Lower leg skin (tissue), 4 donors: ENCODE measurements at regions not wholly inside any gene's neighbourhood (a gene's known extent, or its start where the extent isn't known, plus 50 kb on each side); places are given as distances from the start of the nearest gene placed in this dataset.
"Not testable (repeated sequence)": the region's sequence is repeated elsewhere in the genome, so short reads cannot be mapped to it uniquely, and the experiment has no call there.

ENCODE experiments used
- DNase-seq, 2 donors: peaks; one replicate each; pipeline ENCODE4 v3.0.0-alpha.2; 2019; ENCODE audit warnings: low spot score in 2 of 2
- H3K4me3 ChIP-seq: fragments of 200-600 bp; sonication (generic); 2 replicates; pipeline ENCODE4 v1.5.1; 2017; ENCODE audit warnings: mild to moderate bottlenecking, low read depth; ENCODE audit not compliant: poor library complexity, severe bottlenecking
- CTCF ChIP-seq, 3 donors: fragments of 450-650 bp; IDR thresholded peaks; one replicate each; pipeline ENCODE4 v1.5.1; 2016; ENCODE audit warnings: antibody characterized with exemption in 3 of 3, mild to moderate bottlenecking in 3 of 3, moderate library complexity in 2 of 3
- POLR2A ChIP-seq, 2 donors: fragments of 450-650 bp; IDR thresholded peaks; one replicate each; pipeline ENCODE4 v1.6.1; 2016 to 2017; ENCODE audit warnings: antibody characterized with exemption in 2 of 2, mild to moderate bottlenecking in 1 of 2, moderate library complexity in 1 of 2
- WGBS, 2 donors: methylation state at CpG; one replicate each; pipeline ENCODE4 v1.1.5; 2018; 5-methylcytosine and 5-hydroxymethylcytosine counted together
- intact Hi-C: fragments of 100-400 bp; cut with DNase I; formaldehyde crosslinking; loops from one replicate; pipeline ENCODE4 v1.15.0; 2023; ENCODE audit warnings: low total_unique reads

GRCh38 chr1:148385371-148386030 lies 97.6 kb downstream of the PPIAL4G start:
- intact Hi-C loops = no loop called here
- no peak for TF ChIP-seq CTCF (IDR thresholded peaks at IDR 0.05)
- no peak for TF ChIP-seq POLR2A (IDR thresholded peaks at IDR 0.05)
- WGBS, 2 donors = 86 to 89% methylated on average over 4 of the region's 4 CpGs
- no peak for DNase-seq
- H3K4me3 ChIP-seq = no peak overlapping the region

- intact Hi-C loops = no loop called here
Observed at GRCh38 chr1:148383966-148384365, 99.1 kb downstream of the PPIAL4G start.

DNA sequence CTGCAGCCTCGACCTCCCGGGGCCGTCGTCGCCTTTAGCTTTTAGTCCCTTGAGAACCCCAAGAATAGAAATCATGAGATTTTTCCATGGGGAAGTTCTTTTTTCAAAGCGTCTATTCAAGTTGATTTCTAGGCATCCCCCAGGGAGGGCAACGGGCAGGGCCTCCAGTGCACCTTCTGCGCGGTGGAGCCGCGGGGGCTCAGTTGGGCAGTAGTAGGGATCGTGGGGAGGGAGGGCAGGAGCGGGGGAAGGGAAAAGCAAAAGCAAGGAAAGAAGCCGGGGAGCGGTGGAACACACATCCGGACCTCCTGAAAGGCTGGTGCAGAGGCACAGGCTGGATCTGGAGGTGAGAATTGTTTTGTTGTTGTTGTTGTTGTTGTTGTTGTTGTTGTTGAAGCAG lies 103.4 kb downstream of the PPIAL4G start:
- intact Hi-C loops = no loop called here
- no peak for DNase-seq
- WGBS, 2 donors = 49 to 53% methylated on average over 16 of the region's 16 CpGs
- no peak overlapping the region for H3K4me3 ChIP-seq
- TF ChIP-seq POLR2A (IDR thresholded peaks at IDR 0.05) (no peak), CTCF (IDR thresholded peaks at IDR 0.05) (no peak)

More at GRCh38 chr1:148383966-148384365, 99.1 kb downstream of the PPIAL4G start:
- no peak overlapping the region for H3K4me3 ChIP-seq
- 65 to 71% methylated on average over 5 of the region's 5 CpGs for WGBS, 2 donors
- TF ChIP-seq CTCF (IDR thresholded peaks at IDR 0.05) (no peak), POLR2A (IDR thresholded peaks at IDR 0.05) (no peak)
- DNase-seq = no peak

DNA sequence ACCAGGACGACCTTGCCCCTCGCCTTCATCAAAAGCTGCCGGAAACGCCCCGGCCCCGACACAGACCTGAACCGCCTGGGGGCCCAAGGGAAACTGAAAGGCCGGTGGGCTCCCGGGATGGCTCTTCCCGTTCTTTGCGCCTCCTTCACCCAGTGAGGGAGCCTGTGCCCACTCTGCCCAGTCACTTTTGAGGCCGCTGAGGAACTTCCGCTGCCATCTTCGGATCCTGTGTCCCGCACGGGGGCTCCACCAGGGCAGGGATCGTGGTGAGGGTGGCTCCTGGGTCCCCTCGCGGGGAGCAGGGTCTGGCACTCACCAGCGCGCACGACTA lies 104.0 kb downstream of the PPIAL4G start:
- no peak overlapping the region for H3K4me3 ChIP-seq
- intact Hi-C loops = no loop called here
- WGBS, 2 donors = 57 to 66% methylated on average over 20 to 22 of the region's 22 CpGs
- DNase-seq = no peak
- TF ChIP-seq POLR2A (IDR thresholded peaks at IDR 0.05) (no peak), CTCF (IDR thresholded peaks at IDR 0.05) (no peak)

DNA sequence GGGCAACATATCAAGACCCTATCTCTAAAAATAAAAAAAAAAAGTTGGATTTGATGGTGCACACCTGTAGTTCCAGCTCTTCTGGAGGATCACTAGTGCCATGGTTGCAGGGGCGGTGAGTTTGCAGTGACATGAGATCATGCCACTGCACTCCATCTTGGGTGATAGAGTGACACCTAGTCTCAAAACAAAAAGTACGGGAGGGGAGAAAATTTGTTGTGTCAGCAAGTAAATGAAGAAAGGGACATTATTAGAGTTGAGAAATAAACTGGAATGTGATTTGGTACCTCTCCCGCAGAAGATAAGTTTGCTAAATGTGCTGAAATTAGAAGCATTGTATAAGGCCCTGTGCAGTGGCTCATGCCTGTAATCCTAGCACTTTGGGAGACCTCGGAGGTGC lies 105.1 kb downstream of the PPIAL4G start:
- DNase-seq, H3K4me3 ChIP-seq, intact Hi-C loops: not testable (repeated sequence)
- 86 to 95% methylated on average over 4 of the region's 4 CpGs for WGBS, 2 donors

DNA sequence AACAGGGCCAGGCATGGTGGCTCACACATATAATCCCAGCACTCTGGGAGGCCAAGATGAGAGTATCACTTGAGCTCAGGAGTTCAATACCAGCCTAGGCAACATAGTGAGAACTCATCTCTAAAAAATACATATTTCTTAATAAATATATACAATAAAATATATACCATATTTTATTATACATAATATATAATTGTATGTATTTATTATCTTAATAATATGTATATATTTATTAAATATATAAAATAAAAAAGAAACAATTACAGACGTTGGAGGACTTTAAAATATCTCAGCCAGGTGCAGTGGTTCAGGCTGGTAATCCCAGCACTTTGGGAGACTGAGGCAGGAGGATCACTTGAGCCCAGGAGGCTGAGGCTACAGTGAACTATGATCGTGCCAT lies 106.1 kb downstream of the PPIAL4G start:
- H3K4me3 ChIP-seq, DNase-seq, intact Hi-C loops: not testable (repeated sequence)
- WGBS, 2 donors = 87 to 90% methylated on average over 2 of the region's 2 CpGs

GRCh38 chr1:148374101-148374500 lies 109.0 kb downstream of the PPIAL4G start:
- WGBS, 2 donors = 80 to 82% methylated on average over 3 of the region's 3 CpGs
- DNase-seq = no peak
- TF ChIP-seq CTCF (IDR thresholded peaks at IDR 0.05) (no peak), POLR2A (IDR thresholded peaks at IDR 0.05) (no peak)
- H3K4me3 ChIP-seq = no peak overlapping the region
- intact Hi-C loops = no loop called here
